Erythroblast (primary cell): ENCODE measurements at regions not wholly inside any gene's neighbourhood (a gene's known extent, or its start where the extent isn't known, plus 50 kb on each side); places are given as distances from the start of the nearest gene placed in this dataset.

ENCODE experiments used
- GATA1 ChIP-seq: IDR thresholded peaks from 2 replicates; pipeline ENCODE4 v1.6.1; 2011; ENCODE audit warnings: low read depth, mild to moderate bottlenecking, control low read depth, low read length, moderate library complexity
- POLR2A ChIP-seq: IDR thresholded peaks from 2 replicates; pipeline ENCODE4 v1.6.1; 2011; ENCODE audit warnings: mild to moderate bottlenecking, low read length

DNA sequence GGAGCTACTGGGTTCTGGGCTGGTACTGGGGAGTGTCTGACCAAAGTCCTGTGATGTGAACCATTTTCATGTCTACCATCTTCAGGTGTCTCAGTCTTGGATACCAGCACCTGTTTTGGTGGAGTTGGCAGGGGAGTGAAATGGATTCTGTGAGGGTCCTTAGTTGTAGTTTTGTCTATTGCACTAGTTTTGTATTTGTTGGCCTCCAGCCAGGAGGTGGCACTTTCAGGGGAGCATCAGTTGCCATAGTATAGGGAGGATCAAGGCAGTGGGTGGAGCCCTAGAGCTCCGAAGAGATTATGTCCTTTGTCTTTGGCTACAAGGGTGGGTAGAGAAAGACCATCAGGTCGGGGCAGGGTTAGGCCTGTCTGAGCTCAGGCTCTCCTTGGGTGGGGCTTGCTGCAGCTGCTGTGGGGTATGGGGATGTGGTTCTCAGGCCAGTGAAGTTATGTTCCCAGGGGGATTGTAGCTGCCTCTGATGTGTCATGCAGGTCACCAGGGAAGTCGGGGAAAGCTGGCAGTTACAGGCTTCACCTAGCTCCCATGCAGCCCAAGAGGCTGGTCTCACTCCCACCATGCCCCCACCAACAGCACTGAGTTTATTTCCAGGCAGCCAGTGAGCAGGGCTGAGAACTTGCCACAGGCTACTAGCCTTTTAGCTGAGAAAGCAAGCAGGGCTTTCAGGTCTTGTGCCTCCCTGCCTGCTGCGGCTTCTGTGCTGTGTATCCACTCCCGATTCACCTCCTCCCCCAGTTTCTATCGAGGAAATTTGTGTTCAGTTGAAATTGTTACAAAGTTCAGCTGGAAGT is 153.1 kb downstream of the ZNF365 start:
- TF ChIP-seq POLR2A: no peak
- no peak for TF ChIP-seq GATA1
